ENCODE measurements at regions not wholly inside any gene's neighbourhood (a gene's known extent, or its start where the extent isn't known, plus 50 kb on each side); places are given as distances from the start of the nearest gene placed in this dataset.

GRCh38 chr20:58135441-58136148, 92.9 kb downstream of the ANKRD60 start:
- no peak for TF ChIP-seq CTCF (IDR thresholded peaks at IDR 0.05; ENCODE audit: control extremely low read depth, extremely low read depth, low read depth, missing control alignments)
- DNase-seq (ENCODE audit: extremely low spot score), result no peak
- POLR2A ChIA-PET, result no interaction called here
- CTCF ChIA-PET, result interaction anchor here (2.0 kb wide), 1 partner anchor 10 kb away, joined by 7 read pairs; no protein-coding TSS in a partner anchor

GRCh38 chr20:58133020-58133808, 95.2 kb downstream of the ANKRD60 start:
- DNase-seq (ENCODE audit: extremely low spot score), result no peak
- CTCF ChIA-PET, result no interaction called here
- TF ChIP-seq CTCF (IDR thresholded peaks at IDR 0.05; ENCODE audit: control extremely low read depth, extremely low read depth, low read depth, missing control alignments), result no peak
- POLR2A ChIA-PET, result no interaction called here

- TF ChIP-seq CTCF (IDR thresholded peaks at IDR 0.05; ENCODE audit: control extremely low read depth, extremely low read depth, low read depth, missing control alignments), result no peak
- DNase-seq (ENCODE audit: extremely low spot score), result no peak
- POLR2A ChIA-PET, result no interaction called here
- CTCF ChIA-PET, result interaction anchor here (0.9 kb wide), 1 partner anchor 44 kb away, joined by 3 read pairs; no protein-coding TSS in a partner anchor
Observed at GRCh38 chr20:58131551-58132142, 96.8 kb downstream of the ANKRD60 start.

- CTCF ChIA-PET, result interaction anchor here (0.9 kb wide), 1 partner anchor 44 kb away, joined by 3 read pairs; no protein-coding TSS in a partner anchor
- DNase-seq (ENCODE audit: extremely low spot score), result no peak
- POLR2A ChIA-PET, result no interaction called here
- TF ChIP-seq CTCF (IDR thresholded peaks at IDR 0.05; ENCODE audit: control extremely low read depth, extremely low read depth, low read depth, missing control alignments), result no peak
Observed at GRCh38 chr20:58131151-58131550, 97.3 kb downstream of the ANKRD60 start.

GRCh38 chr20:58130581-58130980, 97.9 kb downstream of the ANKRD60 start:
- ChIA-PET POLR2A (no interaction called here), CTCF (no interaction called here)
- no peak for DNase-seq (ENCODE audit: extremely low spot score)
- no peak for TF ChIP-seq CTCF (IDR thresholded peaks at IDR 0.05; ENCODE audit: control extremely low read depth, extremely low read depth, low read depth, missing control alignments)

GRCh38 chr20:58130156-58130555, 98.3 kb downstream of the ANKRD60 start:
- no peak for TF ChIP-seq CTCF (IDR thresholded peaks at IDR 0.05; ENCODE audit: control extremely low read depth, extremely low read depth, low read depth, missing control alignments)
- ChIA-PET POLR2A (no interaction called here), CTCF (interaction anchor here (0.6 kb wide), 1 partner anchor 44 kb away, joined by 3 read pairs; no protein-coding TSS in a partner anchor)
- no peak for DNase-seq (ENCODE audit: extremely low spot score)

All from GM10248 (cell line).